Erythroblast (primary cell): ENCODE measurements at regions not wholly inside any gene's neighbourhood (a gene's known extent, or its start where the extent isn't known, plus 50 kb on each side); places are given as distances from the start of the nearest gene placed in this dataset.

Experiments used
- GATA1 ChIP-seq: IDR thresholded peaks from 2 replicates; pipeline ENCODE4 v1.6.1; 2011; ENCODE audit warnings: low read depth, mild to moderate bottlenecking, control low read depth, low read length, moderate library complexity
- POLR2A ChIP-seq: IDR thresholded peaks from 2 replicates; pipeline ENCODE4 v1.6.1; 2011; ENCODE audit warnings: mild to moderate bottlenecking, low read length

DNA sequence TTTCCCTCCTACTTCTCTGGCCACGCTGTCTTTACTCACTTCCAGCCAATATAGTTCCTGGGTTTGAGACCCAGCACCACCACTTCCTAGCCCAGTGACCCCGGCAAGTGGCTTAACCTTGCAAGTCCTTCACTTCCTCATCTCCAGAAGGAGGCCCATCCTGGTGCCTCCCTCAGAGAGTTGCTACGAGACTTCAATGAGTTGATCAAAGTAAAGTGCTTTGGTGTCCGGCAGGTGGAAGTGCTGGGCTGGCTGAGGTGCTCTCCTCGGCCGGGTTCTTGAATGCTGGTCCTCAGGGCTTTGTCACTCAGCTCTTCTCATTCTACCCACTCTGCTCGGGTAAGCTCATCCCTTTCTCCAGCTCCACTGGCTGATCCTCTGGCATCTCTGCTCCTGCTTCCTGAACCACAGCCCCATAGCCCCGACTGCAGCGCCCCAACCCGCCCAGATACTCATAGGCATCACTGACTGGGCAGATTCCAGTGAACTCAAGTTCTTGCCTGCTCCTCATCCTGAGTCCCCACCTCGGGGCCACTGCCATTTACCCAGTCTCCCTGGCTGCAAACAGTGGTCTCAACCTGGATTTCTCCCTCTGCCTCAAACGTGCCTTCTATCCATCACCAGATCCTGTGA is 75.8 kb upstream of the WNT4 start:
- TF ChIP-seq POLR2A: no peak
- TF ChIP-seq GATA1: no peak
